ENCODE measurements at regions not wholly inside any gene's neighbourhood (a gene's known extent, or its start where the extent isn't known, plus 50 kb on each side); places are given as distances from the start of the nearest gene placed in this dataset.

- TF ChIP-seq TRIM28 (IDR thresholded peaks at IDR 0.05; ENCODE audit: borderline replicate concordance, low read length) (no peak), CTCF (tag by site-specific recombination; IDR thresholded peaks at IDR 0.05) (no peak), SP7 (tag by site-specific recombination; IDR thresholded peaks at IDR 0.05) (no peak), ZNF302 (tag by site-specific recombination; IDR thresholded peaks at IDR 0.05; ENCODE audit: low read depth) (no peak), BCL11A (tag by site-specific recombination; IDR thresholded peaks at IDR 0.05; ENCODE audit: low read depth) (no peak), BCL11B (tag by site-specific recombination; IDR thresholded peaks at IDR 0.05; ENCODE audit: low read depth) (no peak), ZNF571 (tag by site-specific recombination; IDR thresholded peaks at IDR 0.05) (no peak)
These were observed 279.9 kb upstream of the SORCS1 start for GRCh38 chr10:107444443-107444842.
